Prostate gland (tissue), 2 donors: ENCODE measurements at regions not wholly inside any gene's neighbourhood (a gene's known extent, or its start where the extent isn't known, plus 50 kb on each side); places are given as distances from the start of the nearest gene placed in this dataset.

ENCODE experiments used
- CTCF ChIP-seq, 4 experiments: fragments of 200-600 bp in 2 of 4; fragments of 450-650 bp in 2 of 4; sonication (generic) in 2 of 4; IDR thresholded peaks; 1 replicate in 3 of 4; 2 replicates in 1 of 4; pipeline ENCODE4 v1.5.1; 2016 to 2019; ENCODE audit warnings: antibody characterized with exemption in 4 of 4, mild to moderate bottlenecking in 2 of 4, moderate library complexity in 2 of 4
- POLR2A ChIP-seq: fragments of 450-650 bp; IDR thresholded peaks from one replicate; pipeline ENCODE4 v1.6.1; 2016; ENCODE audit warnings: antibody characterized with exemption, mild to moderate bottlenecking

GRCh38 chr6:137983269-137983668 lies 116.2 kb downstream of the TNFAIP3 start:
- TF ChIP-seq CTCF (IDR thresholded peaks at IDR 0.05) (no peak), POLR2A (no peak)
